ENCODE measurements at regions not wholly inside any gene's neighbourhood (a gene's known extent, or its start where the extent isn't known, plus 50 kb on each side); places are given as distances from the start of the nearest gene placed in this dataset.

GRCh38 chr17:83149029-83149725 is 69.8 kb downstream of the METRNL start:
- TF ChIP-seq EZH2 (IDR thresholded peaks at IDR 0.05; ENCODE audit: borderline replicate concordance, low read length) = no peak
- TF ChIP-seq CTCF (IDR thresholded peaks at IDR 0.05; ENCODE audit: low read length) = no peak
- Histone ChIP-seq H3K36me3 (ENCODE audit: insufficient read depth, low read length) (no peaks in the 10 kb centered on the region; the same call in 1 of the 2 replicates), H3K4me1 (ENCODE audit: insufficient read depth, low read length, severe bottlenecking) (no peaks in the 10 kb centered on the region), H2AFZ (ENCODE audit: low read length) (no peak overlapping the region), H3K4me3 (ENCODE audit: low read depth, low read length, poor library complexity, severe bottlenecking) (no peak overlapping the region), H3K4me2 (ENCODE audit: low read length) (no peak overlapping the region), H4K20me1 (ENCODE audit: insufficient read depth, low read length) (no peaks in the 10 kb centered on the region), H3K27me3 (ENCODE audit: insufficient read depth, low read length) (peaks cover 23% of the 10 kb centered on the region; the same call in 1 of the 2 replicates), H3F3A (ENCODE audit: insufficient read depth, low read length) (no peaks in the 10 kb centered on the region), H3K9ac (ENCODE audit: low read length) (no peak overlapping the region), H3K9me2 (ENCODE audit: low read depth, low read length) (no peaks in the 10 kb centered on the region), H3K27ac (ENCODE audit: low read depth, low read length, poor library complexity, severe bottlenecking) (no peak overlapping the region), H3K79me2 (ENCODE audit: insufficient read depth, low read length) (no peaks in the 10 kb centered on the region), H3K9me3 (ENCODE audit: low read length) (no peaks in the 10 kb centered on the region; the same call in 1 of the 2 replicates)

GRCh38 chr17:83149761-83150251 is 70.4 kb downstream of the METRNL start:
- TF ChIP-seq EZH2 (IDR thresholded peaks at IDR 0.05; ENCODE audit: borderline replicate concordance, low read length) (no peak), CTCF (IDR thresholded peaks at IDR 0.05; ENCODE audit: low read length) (no peak)
- no peaks in the 10 kb centered on the region; the same call in 1 of the 2 replicates for H3K9me3 ChIP-seq (ENCODE audit: low read length)
- no peak overlapping the region for H3K9ac ChIP-seq (ENCODE audit: low read length)
- H3K27me3 ChIP-seq (ENCODE audit: insufficient read depth, low read length) = peaks cover 23% of the 10 kb centered on the region; the same call in 1 of the 2 replicates
- no peaks in the 10 kb centered on the region for H3K79me2 ChIP-seq (ENCODE audit: insufficient read depth, low read length)
- no peaks in the 10 kb centered on the region for H4K20me1 ChIP-seq (ENCODE audit: insufficient read depth, low read length)
- no peak overlapping the region for H3K4me2 ChIP-seq (ENCODE audit: low read length)
- H3K4me1 ChIP-seq (ENCODE audit: insufficient read depth, low read length, severe bottlenecking) = no peaks in the 10 kb centered on the region
- no peaks in the 10 kb centered on the region for H3F3A ChIP-seq (ENCODE audit: insufficient read depth, low read length)
- no peaks in the 10 kb centered on the region for H3K9me2 ChIP-seq (ENCODE audit: low read depth, low read length)
- no peak overlapping the region for H2AFZ ChIP-seq (ENCODE audit: low read length)
- no peak overlapping the region for H3K27ac ChIP-seq (ENCODE audit: low read depth, low read length, poor library complexity, severe bottlenecking)
- no peaks in the 10 kb centered on the region; the same call in 1 of the 2 replicates for H3K36me3 ChIP-seq (ENCODE audit: insufficient read depth, low read length)
- no peak overlapping the region for H3K4me3 ChIP-seq (ENCODE audit: low read depth, low read length, poor library complexity, severe bottlenecking)

GRCh38 chr17:83150369-83151055 is 71.1 kb downstream of the METRNL start:
- Histone ChIP-seq H3K27ac (ENCODE audit: low read depth, low read length, poor library complexity, severe bottlenecking) (no peak overlapping the region), H3K9me3 (ENCODE audit: low read length) (no peaks in the 10 kb centered on the region; the same call in 1 of the 2 replicates), H3K9ac (ENCODE audit: low read length) (no peak overlapping the region), H2AFZ (ENCODE audit: low read length) (no peak overlapping the region), H4K20me1 (ENCODE audit: insufficient read depth, low read length) (no peaks in the 10 kb centered on the region), H3K79me2 (ENCODE audit: insufficient read depth, low read length) (no peaks in the 10 kb centered on the region), H3K9me2 (ENCODE audit: low read depth, low read length) (no peaks in the 10 kb centered on the region), H3F3A (ENCODE audit: insufficient read depth, low read length) (no peaks in the 10 kb centered on the region), H3K4me1 (ENCODE audit: insufficient read depth, low read length, severe bottlenecking) (peaks cover under 1% of the 10 kb centered on the region), H3K4me3 (ENCODE audit: low read depth, low read length, poor library complexity, severe bottlenecking) (no peak overlapping the region), H3K27me3 (ENCODE audit: insufficient read depth, low read length) (peaks cover 21% of the 10 kb centered on the region; the same call in 1 of the 2 replicates), H3K36me3 (ENCODE audit: insufficient read depth, low read length) (no peaks in the 10 kb centered on the region; the same call in 1 of the 2 replicates), H3K4me2 (ENCODE audit: low read length) (no peak overlapping the region)
- TF ChIP-seq EZH2 (IDR thresholded peaks at IDR 0.05; ENCODE audit: borderline replicate concordance, low read length) = no peak
- TF ChIP-seq CTCF (IDR thresholded peaks at IDR 0.05; ENCODE audit: low read length) = no peak

Data from OCI-LY1 (cell line).